ENCODE measurements at regions not wholly inside any gene's neighbourhood (a gene's known extent, or its start where the extent isn't known, plus 50 kb on each side); places are given as distances from the start of the nearest gene placed in this dataset.

GRCh38 chr14:44616204-44616603, 109.1 kb upstream of the FSCB start:
- intact Hi-C loops (cut with DNase I) = no loop called here
- no peak for TF ChIP-seq CTCF (IDR thresholded peaks at IDR 0.05)
- no peaks in the 10 kb centered on the region for H3K9me3 ChIP-seq
- no peak overlapping the region for H3K27ac ChIP-seq
- no peaks in the 10 kb centered on the region for H3K27me3 ChIP-seq
- H3K36me3 ChIP-seq = no peaks in the 10 kb centered on the region
- no peak overlapping the region for H3K4me3 ChIP-seq
- DNase-seq = no peak
- ATAC-seq = no peak
- no peaks in the 10 kb centered on the region for H3K4me1 ChIP-seq

GRCh38 chr14:44613061-44613712, 106.1 kb upstream of the FSCB start:
- Histone ChIP-seq H3K4me3 (no peak overlapping the region), H3K4me1 (no peaks in the 10 kb centered on the region), H3K27ac (no peak overlapping the region), H3K9me3 (no peaks in the 10 kb centered on the region), H3K27me3 (no peaks in the 10 kb centered on the region), H3K36me3 (no peaks in the 10 kb centered on the region)
- ATAC-seq (no peak), DNase-seq (no peak)
- intact Hi-C loops (cut with DNase I) = no loop called here
- no peak for TF ChIP-seq CTCF (IDR thresholded peaks at IDR 0.05)

- intact Hi-C loops (cut with DNase I) = no loop called here
- no peaks in the 10 kb centered on the region for H3K4me1 ChIP-seq
- H3K27ac ChIP-seq = no peak overlapping the region
- H3K36me3 ChIP-seq = no peaks in the 10 kb centered on the region
- H3K9me3 ChIP-seq = no peaks in the 10 kb centered on the region
- H3K4me3 ChIP-seq = no peak overlapping the region
- no peak for ATAC-seq
- no peaks in the 10 kb centered on the region for H3K27me3 ChIP-seq
- no peak for TF ChIP-seq CTCF (IDR thresholded peaks at IDR 0.05)
- DNase-seq = no peak
Observed at GRCh38 chr14:44612002-44612401, 104.9 kb upstream of the FSCB start.

- no peak overlapping the region for H3K27ac ChIP-seq
- no peaks in the 10 kb centered on the region for H3K27me3 ChIP-seq
- no peaks in the 10 kb centered on the region for H3K4me1 ChIP-seq
- no peak for ATAC-seq
- intact Hi-C loops (cut with DNase I) = no loop called here
- TF ChIP-seq CTCF (IDR thresholded peaks at IDR 0.05) = no peak
- H3K4me3 ChIP-seq = no peak overlapping the region
- no peaks in the 10 kb centered on the region for H3K9me3 ChIP-seq
- H3K36me3 ChIP-seq = no peaks in the 10 kb centered on the region
- DNase-seq = no peak
Observed at GRCh38 chr14:44609876-44610510, 102.9 kb upstream of the FSCB start.

GRCh38 chr14:44609201-44609600, 102.1 kb upstream of the FSCB start:
- intact Hi-C loops (cut with DNase I) = no loop called here
- ATAC-seq = no peak

More at GRCh38 chr14:44609201-44609600, 102.1 kb upstream of the FSCB start:
- Histone ChIP-seq H3K27ac (no peak overlapping the region), H3K4me1 (no peaks in the 10 kb centered on the region), H3K9me3 (no peaks in the 10 kb centered on the region), H3K4me3 (no peak overlapping the region), H3K27me3 (no peaks in the 10 kb centered on the region), H3K36me3 (no peaks in the 10 kb centered on the region)
- DNase-seq = no peak
- no peak for TF ChIP-seq CTCF (IDR thresholded peaks at IDR 0.05)

Measured in upper lobe of right lung (tissue), 1 donor.